ENCODE measurements at regions not wholly inside any gene's neighbourhood (a gene's known extent, or its start where the extent isn't known, plus 50 kb on each side); places are given as distances from the start of the nearest gene placed in this dataset.
"Not testable (repeated sequence)": the region's sequence is repeated elsewhere in the genome, so short reads cannot be mapped to it uniquely, and the experiment has no call there.

GRCh38 chr10:118965096-118965495 is 64.4 kb upstream of the NANOS1 start:
- DNase-seq (ENCODE audit: low read depth) = no peak

GRCh38 chr10:118965645-118966044 is 63.9 kb upstream of the NANOS1 start:
- peak; percentile 81 for DNase-seq (ENCODE audit: low read depth)

GRCh38 chr10:118966076-118966849 is 63.3 kb upstream of the NANOS1 start:
- no peak for DNase-seq (ENCODE audit: low read depth)

- no peak for DNase-seq (ENCODE audit: low read depth)
These were observed 62.7 kb upstream of the NANOS1 start for GRCh38 chr10:118966850-118967125.

- DNase-seq (ENCODE audit: low read depth) = no peak
These were observed 62.4 kb upstream of the NANOS1 start for GRCh38 chr10:118967160-118967559.

- DNase-seq (ENCODE audit: low read depth) = no peak
These were observed 61.5 kb upstream of the NANOS1 start for GRCh38 chr10:118968060-118968459.

- DNase-seq (ENCODE audit: low read depth) = no peak
These were observed 61.0 kb upstream of the NANOS1 start for GRCh38 chr10:118968482-118968881.

- DNase-seq (ENCODE audit: low read depth) = no peak
These were observed 60.5 kb upstream of the NANOS1 start for GRCh38 chr10:118969014-118969413.

- no peak for DNase-seq (ENCODE audit: low read depth)
These were observed 58.7 kb upstream of the NANOS1 start for GRCh38 chr10:118970770-118971169.

- DNase-seq (ENCODE audit: low read depth) = no peak
These were observed 58.3 kb upstream of the NANOS1 start for GRCh38 chr10:118971187-118971586.

GRCh38 chr10:118971876-118972275 is 57.6 kb upstream of the NANOS1 start:
- no peak for DNase-seq (ENCODE audit: low read depth)

GRCh38 chr10:118973744-118974143 is 55.8 kb upstream of the NANOS1 start:
- no peak for DNase-seq (ENCODE audit: low read depth)

GRCh38 chr10:118974951-118975350 is 54.6 kb upstream of the NANOS1 start:
- DNase-seq (ENCODE audit: low read depth) = no peak

GRCh38 chr10:118976219-118976618 is 53.3 kb upstream of the NANOS1 start:
- not testable (repeated sequence) for DNase-seq (ENCODE audit: low read depth)

- no peak for DNase-seq (ENCODE audit: low read depth)
These were observed 52.4 kb upstream of the NANOS1 start for GRCh38 chr10:118977022-118977599.

- DNase-seq (ENCODE audit: low read depth) = no peak
These were observed 51.7 kb upstream of the NANOS1 start for GRCh38 chr10:118977835-118978234.

- DNase-seq (ENCODE audit: low read depth) = no peak
These were observed 51.1 kb upstream of the NANOS1 start for GRCh38 chr10:118978316-118978997.

- DNase-seq (ENCODE audit: low read depth) = no peak
These were observed 50.5 kb upstream of the NANOS1 start for GRCh38 chr10:118978998-118979350.

- no peak for DNase-seq (ENCODE audit: low read depth)
These were observed 49.9 kb upstream of the NANOS1 start for GRCh38 chr10:118979661-118980060.

All from LHCN-M2 (cell line).